PFSK-1 (cell line): ENCODE measurements at regions not wholly inside any gene's neighbourhood (a gene's known extent, or its start where the extent isn't known, plus 50 kb on each side); places are given as distances from the start of the nearest gene placed in this dataset.

Source experiments
- POLR2AphosphoS5 ChIP-seq: IDR thresholded peaks from 2 replicates; pipeline ENCODE4 v1.6.1; 2012; ENCODE audit warnings: low read depth, mild to moderate bottlenecking, control low read depth, low read length, moderate library complexity
- REST ChIP-seq, 2 experiments: IDR thresholded peaks; 2 replicates each; pipeline versions ENCODE4 v1.6.1 to v1.8.0; 2011 to 2012; ENCODE audit warnings: low read depth in 2 of 2, low read length in 2 of 2, control low read depth in 1 of 2, inconsistent platforms in 1 of 2, mild to moderate bottlenecking in 1 of 2, moderate library complexity in 1 of 2; ENCODE audit not compliant: insufficient read depth in 1 of 2
- TAF1 ChIP-seq: IDR thresholded peaks from 2 replicates; pipeline ENCODE4 v1.6.1; 2012; ENCODE audit warnings: low read length, control low read depth, borderline replicate concordance; ENCODE audit not compliant: insufficient read depth

- TF ChIP-seq TAF1 (no peak), POLR2AphosphoS5 (no peak), REST (IDR thresholded peaks at IDR 0.05; ENCODE audit: insufficient read depth in 1 of 2, low read depth in 2 of 2, low read length in 2 of 2) (no peak)
Observed at GRCh38 chr4:180422989-180423711, 1820.1 kb upstream of the TENM3 start.
